GM19351 (cell line): ENCODE measurements at regions not wholly inside any gene's neighbourhood (a gene's known extent, or its start where the extent isn't known, plus 50 kb on each side); places are given as distances from the start of the nearest gene placed in this dataset.
"Not testable (repeated sequence)": the region's sequence is repeated elsewhere in the genome, so short reads cannot be mapped to it uniquely, and the experiment has no call there.

Experiments used
- ATAC-seq: cut with Tn5 transposase; IDR thresholded peaks from one replicate; pipeline ENCODE4 v1.9.1; 2021; ENCODE audit warnings: mild to moderate bottlenecking, moderate library complexity; ENCODE audit not compliant: unreplicated experiment

- not testable (repeated sequence) for ATAC-seq
Observed at GRCh38 chr1:218015106-218015505, 270.0 kb upstream of the RRP15 start.

GRCh38 chr1:218024211-218024720 lies 260.8 kb upstream of the RRP15 start:
- ATAC-seq, result no peak

- ATAC-seq, result no peak
Observed at GRCh38 chr1:218025454-218025853, 259.6 kb upstream of the RRP15 start.

GRCh38 chr1:218027152-218027551 lies 257.9 kb upstream of the RRP15 start:
- no peak for ATAC-seq

- ATAC-seq, result no peak
Observed at GRCh38 chr1:218030846-218031245, 254.2 kb upstream of the RRP15 start.

- no peak for ATAC-seq
Observed at GRCh38 chr1:218031901-218032300, 253.2 kb upstream of the RRP15 start.

GRCh38 chr1:218034468-218034867 lies 250.6 kb upstream of the RRP15 start:
- no peak for ATAC-seq

- ATAC-seq, result no peak
Observed at GRCh38 chr1:218048828-218049420, 236.2 kb upstream of the RRP15 start.

- ATAC-seq, result no peak
Observed at GRCh38 chr1:218049641-218050040, 235.5 kb upstream of the RRP15 start.

GRCh38 chr1:218058730-218059129 lies 226.4 kb upstream of the RRP15 start:
- ATAC-seq, result no peak

GRCh38 chr1:218064426-218064825 lies 220.7 kb upstream of the RRP15 start:
- ATAC-seq, result no peak

- ATAC-seq, result no peak
Observed at GRCh38 chr1:218066332-218066731, 218.8 kb upstream of the RRP15 start.

- no peak for ATAC-seq
Observed at GRCh38 chr1:218068241-218068640, 216.9 kb upstream of the RRP15 start.

GRCh38 chr1:218069180-218069579 lies 215.9 kb upstream of the RRP15 start:
- ATAC-seq, result no peak

GRCh38 chr1:218073062-218073461 lies 212.0 kb upstream of the RRP15 start:
- no peak for ATAC-seq

GRCh38 chr1:218078916-218079315 lies 206.2 kb upstream of the RRP15 start:
- ATAC-seq, result no peak

- ATAC-seq, result no peak
Observed at GRCh38 chr1:218079347-218079746, 205.7 kb upstream of the RRP15 start.

- no peak for ATAC-seq
Observed at GRCh38 chr1:218079820-218080219, 205.3 kb upstream of the RRP15 start.

GRCh38 chr1:218080863-218081262 lies 204.2 kb upstream of the RRP15 start:
- no peak for ATAC-seq

- no peak for ATAC-seq
Observed at GRCh38 chr1:218081358-218081757, 203.7 kb upstream of the RRP15 start.

GRCh38 chr1:218090459-218090858 lies 194.6 kb upstream of the RRP15 start:
- peak; percentile 70 for ATAC-seq

- ATAC-seq, result no peak
Observed at GRCh38 chr1:218101409-218101808, 183.7 kb upstream of the RRP15 start.

- ATAC-seq, result no peak
Observed at GRCh38 chr1:218108034-218108433, 177.1 kb upstream of the RRP15 start.
